ENCODE measurements at regions not wholly inside any gene's neighbourhood (a gene's known extent, or its start where the extent isn't known, plus 50 kb on each side); places are given as distances from the start of the nearest gene placed in this dataset.

DNA sequence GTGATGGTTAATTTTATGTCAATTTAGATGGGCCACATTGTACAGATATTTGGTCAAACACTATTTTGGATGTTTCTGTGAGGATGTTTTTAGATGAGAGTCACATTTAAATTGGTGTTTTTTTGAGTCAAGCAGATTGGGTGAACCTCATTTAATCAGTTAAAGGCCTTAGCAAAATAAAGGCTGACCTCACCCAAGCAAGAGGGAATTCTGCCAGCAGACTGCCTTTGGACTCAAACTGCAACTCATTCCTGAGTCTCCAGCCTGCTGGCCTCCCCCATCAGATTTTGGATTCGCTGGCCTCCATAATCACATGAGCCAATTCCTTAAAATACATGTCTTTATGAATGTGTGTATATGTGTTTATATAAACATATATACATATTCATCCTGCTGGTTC lies 282.7 kb upstream of the POU5F2 start:
- TF ChIP-seq, protein P1, sequence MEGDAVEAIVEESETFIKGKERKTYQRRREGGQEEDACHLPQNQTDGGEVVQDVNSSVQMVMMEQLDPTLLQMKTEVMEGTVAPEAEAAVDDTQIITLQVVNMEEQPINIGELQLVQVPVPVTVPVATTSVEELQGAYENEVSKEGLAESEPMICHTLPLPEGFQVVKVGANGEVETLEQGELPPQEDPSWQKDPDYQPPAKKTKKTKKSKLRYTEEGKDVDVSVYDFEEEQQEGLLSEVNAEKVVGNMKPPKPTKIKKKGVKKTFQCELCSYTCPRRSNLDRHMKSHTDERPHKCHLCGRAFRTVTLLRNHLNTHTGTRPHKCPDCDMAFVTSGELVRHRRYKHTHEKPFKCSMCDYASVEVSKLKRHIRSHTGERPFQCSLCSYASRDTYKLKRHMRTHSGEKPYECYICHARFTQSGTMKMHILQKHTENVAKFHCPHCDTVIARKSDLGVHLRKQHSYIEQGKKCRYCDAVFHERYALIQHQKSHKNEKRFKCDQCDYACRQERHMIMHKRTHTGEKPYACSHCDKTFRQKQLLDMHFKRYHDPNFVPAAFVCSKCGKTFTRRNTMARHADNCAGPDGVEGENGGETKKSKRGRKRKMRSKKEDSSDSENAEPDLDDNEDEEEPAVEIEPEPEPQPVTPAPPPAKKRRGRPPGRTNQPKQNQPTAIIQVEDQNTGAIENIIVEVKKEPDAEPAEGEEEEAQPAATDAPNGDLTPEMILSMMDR (IDR thresholded peaks at IDR 0.05; ENCODE audit: borderline replicate concordance, extremely low read depth, low read length, poor library complexity, severe bottlenecking), result no peak
- TF ChIP-seq EZH2 (IDR thresholded peaks at IDR 0.05; ENCODE audit: borderline replicate concordance, low read depth, low read length, severe bottlenecking), result no peak
